ENCODE measurements at regions not wholly inside any gene's neighbourhood (a gene's known extent, or its start where the extent isn't known, plus 50 kb on each side); places are given as distances from the start of the nearest gene placed in this dataset.
"Not testable (repeated sequence)": the region's sequence is repeated elsewhere in the genome, so short reads cannot be mapped to it uniquely, and the experiment has no call there.

DNA sequence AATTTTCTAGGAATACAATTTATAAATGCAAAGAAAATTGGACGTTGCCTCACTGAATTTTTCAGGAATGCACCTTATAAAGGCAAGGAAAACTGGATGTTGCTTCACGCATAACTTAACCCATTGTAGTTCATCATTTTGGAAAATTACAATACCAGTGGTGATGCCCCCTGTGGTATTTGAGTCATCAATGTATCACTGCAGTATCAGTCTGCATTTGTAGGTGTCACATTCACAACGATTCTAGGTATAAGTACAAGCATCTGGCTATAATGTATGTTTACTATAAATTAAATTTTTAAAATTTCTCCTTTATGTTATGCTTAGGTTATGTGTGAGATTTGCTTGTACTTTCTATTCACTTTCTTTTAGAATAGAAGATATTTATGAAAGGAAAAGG lies 55.9 kb upstream of the KIF2A start:
- not testable (repeated sequence) for H3K9ac ChIP-seq (ENCODE audit: low read length); H3K27me3 ChIP-seq (ENCODE audit: control insufficient read depth, insufficient read depth, low read length); H3K4me1 ChIP-seq (ENCODE audit: control insufficient read depth, low read depth, low read length); H3K4me3 ChIP-seq (ENCODE audit: low read length); H3K36me3 ChIP-seq (ENCODE audit: control insufficient read depth, low read depth, low read length); H3K9me3 ChIP-seq (ENCODE audit: control insufficient read depth, low read depth, low read length); H3K27ac ChIP-seq (ENCODE audit: low read length)

DNA sequence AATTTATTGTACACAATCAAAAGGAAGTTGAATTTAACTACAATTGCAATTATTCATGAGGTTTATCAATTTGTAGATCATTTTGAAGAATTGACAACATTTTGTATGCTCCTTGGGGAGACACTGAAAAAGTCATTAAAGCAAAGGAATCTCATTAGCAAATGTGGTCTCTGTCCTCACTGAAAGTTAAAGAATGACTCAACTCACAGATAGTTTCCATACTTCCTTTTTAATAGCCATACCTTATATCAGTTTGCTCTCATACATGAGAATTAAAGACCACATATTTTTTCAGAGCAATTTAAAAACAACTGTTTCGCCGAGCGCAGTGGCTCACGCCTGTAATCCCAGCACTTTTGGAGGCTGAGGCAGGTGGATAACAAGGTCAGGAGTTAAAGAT lies 55.1 kb upstream of the KIF2A start:
- not testable (repeated sequence) for H3K27ac ChIP-seq (ENCODE audit: low read length); H3K27me3 ChIP-seq (ENCODE audit: control insufficient read depth, insufficient read depth, low read length); H3K4me3 ChIP-seq (ENCODE audit: low read length); H3K36me3 ChIP-seq (ENCODE audit: control insufficient read depth, low read depth, low read length); H3K9me3 ChIP-seq (ENCODE audit: control insufficient read depth, low read depth, low read length); H3K9ac ChIP-seq (ENCODE audit: low read length); H3K4me1 ChIP-seq (ENCODE audit: control insufficient read depth, low read depth, low read length)

DNA sequence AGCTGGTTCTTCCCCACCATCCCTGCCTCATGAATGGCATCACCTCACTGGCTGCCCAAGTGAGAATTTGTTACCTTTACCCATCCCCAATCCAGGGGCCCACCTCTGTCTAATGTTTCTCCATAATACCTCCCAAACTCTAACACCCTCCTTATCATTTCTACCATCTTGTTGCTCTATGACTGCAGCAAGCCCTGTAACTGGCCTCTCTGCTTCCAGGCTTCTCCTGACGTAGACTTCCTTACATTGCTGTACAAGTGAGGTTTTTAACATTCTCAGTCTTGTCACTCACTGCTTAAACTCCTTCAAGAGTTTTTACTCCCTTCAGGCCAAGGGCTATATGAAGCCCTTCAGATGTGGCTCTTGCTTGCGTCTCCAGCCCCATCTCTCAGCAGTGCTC lies 53.5 kb upstream of the KIF2A start:
- H3K27ac ChIP-seq (ENCODE audit: low read length); H3K36me3 ChIP-seq (ENCODE audit: control insufficient read depth, low read depth, low read length); H3K4me1 ChIP-seq (ENCODE audit: control insufficient read depth, low read depth, low read length); H3K9ac ChIP-seq (ENCODE audit: low read length); H3K4me3 ChIP-seq (ENCODE audit: low read length); H3K9me3 ChIP-seq (ENCODE audit: control insufficient read depth, low read depth, low read length); H3K27me3 ChIP-seq (ENCODE audit: control insufficient read depth, insufficient read depth, low read length): not testable (repeated sequence)

DNA sequence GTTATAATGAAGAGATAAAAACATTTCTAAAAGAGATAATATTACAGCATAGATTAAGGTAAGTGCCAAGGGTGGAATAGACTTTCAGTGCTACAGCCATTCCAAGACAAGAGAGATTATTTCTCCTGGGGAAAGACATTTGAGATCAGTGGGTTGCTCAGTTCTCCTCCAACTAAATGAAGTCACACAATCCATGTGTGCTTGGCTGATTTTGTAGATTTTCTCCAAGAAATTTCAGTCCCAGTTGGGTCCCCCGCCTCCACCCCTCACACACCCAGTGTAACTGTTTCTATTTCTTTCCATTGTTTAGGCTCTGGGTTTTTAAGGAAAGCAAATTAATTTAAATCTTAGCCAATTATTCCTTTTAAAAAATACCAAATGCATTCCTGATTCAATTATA lies 50.5 kb upstream of the KIF2A start:
- not testable (repeated sequence) for H3K27ac ChIP-seq (ENCODE audit: low read length)

DNA sequence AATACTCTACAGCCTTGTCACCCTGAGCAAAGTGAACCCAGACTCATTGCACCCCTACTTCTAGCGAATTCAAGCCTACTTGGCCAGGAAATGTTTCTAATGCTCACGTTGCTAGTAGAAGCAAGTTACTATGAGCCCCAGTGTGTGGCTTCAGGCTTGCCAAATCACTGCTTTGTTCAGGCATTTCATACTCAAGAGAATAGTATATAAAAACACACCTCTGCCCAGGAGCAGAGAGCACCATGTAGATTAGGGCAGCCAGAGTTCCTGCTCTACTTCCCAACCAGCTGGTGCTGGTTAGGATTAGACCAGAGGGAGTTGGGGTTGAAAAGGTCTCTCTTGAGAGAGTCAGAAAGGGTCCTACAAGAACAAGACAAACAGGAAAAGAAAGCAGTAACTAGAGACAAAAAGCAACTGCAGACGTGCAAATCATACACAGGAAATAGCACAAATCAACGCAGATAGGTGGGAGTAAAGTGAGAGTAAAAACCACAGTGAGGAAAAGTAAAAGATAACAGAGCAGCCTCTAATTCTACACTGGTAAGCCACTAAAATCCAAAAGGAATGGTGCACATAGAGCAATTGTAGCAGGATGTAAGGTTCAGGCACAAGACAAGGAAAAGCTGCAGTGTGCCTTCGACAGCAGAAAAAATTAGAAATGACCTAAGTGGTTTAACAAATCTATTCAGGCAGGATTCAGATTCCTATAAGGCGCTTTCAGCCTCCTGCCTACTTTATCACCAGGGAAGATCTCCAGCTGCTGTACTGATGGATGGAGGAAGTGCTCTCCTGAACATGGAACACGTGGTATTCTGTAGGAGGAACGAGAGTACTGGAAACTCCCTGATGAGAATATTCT lies 49.6 kb upstream of the KIF2A start:
- no peaks in the 10 kb centered on the region for H3K4me1 ChIP-seq (ENCODE audit: control insufficient read depth, low read depth, low read length)
- H3K9me3 ChIP-seq (ENCODE audit: control insufficient read depth, low read depth, low read length), result no peaks in the 10 kb centered on the region
- no peak overlapping the region for H3K9ac ChIP-seq (ENCODE audit: low read length)
- H3K4me3 ChIP-seq (ENCODE audit: low read length), result no peak overlapping the region
- no peaks in the 10 kb centered on the region for H3K27me3 ChIP-seq (ENCODE audit: control insufficient read depth, insufficient read depth, low read length)
- H3K27ac ChIP-seq (ENCODE audit: low read length), result no peak overlapping the region
- no peaks in the 10 kb centered on the region for H3K36me3 ChIP-seq (ENCODE audit: control insufficient read depth, low read depth, low read length)

More for the DNA sequence above, 50.5 kb upstream of the KIF2A start:
- not testable (repeated sequence) for H3K9ac ChIP-seq (ENCODE audit: low read length); H3K4me1 ChIP-seq (ENCODE audit: control insufficient read depth, low read depth, low read length); H3K4me3 ChIP-seq (ENCODE audit: low read length); H3K9me3 ChIP-seq (ENCODE audit: control insufficient read depth, low read depth, low read length); H3K27me3 ChIP-seq (ENCODE audit: control insufficient read depth, insufficient read depth, low read length); H3K36me3 ChIP-seq (ENCODE audit: control insufficient read depth, low read depth, low read length)
